Right lobe of liver (tissue), 4 donors: ENCODE measurements at regions not wholly inside any gene's neighbourhood (a gene's known extent, or its start where the extent isn't known, plus 50 kb on each side); places are given as distances from the start of the nearest gene placed in this dataset.

Experiments used
- POLR2A ChIP-seq: fragments of 450-650 bp; IDR thresholded peaks from one replicate; pipeline ENCODE4 v1.6.1; 2017; ENCODE audit warnings: antibody characterized with exemption, mild to moderate bottlenecking
- TF ChIP-seq, protein P1 (sequence below), 4 donors: fragments of 200-600 bp in 3 of 4; fragments of 450-650 bp in 1 of 4; IDR thresholded peaks; one replicate each; pipeline versions ENCODE4 v1.5.1 to v1.8.0; 2016 to 2022; ENCODE audit warnings: antibody characterized with exemption in 4 of 4, mild to moderate bottlenecking in 2 of 4
- donor health status: DM: no; HTN: no; CAD: no.
- donor health status: DM: no; HTN: no; CAD: no.
- donor health status: DM: no; HTN: yes; CAD: no.

DNA sequence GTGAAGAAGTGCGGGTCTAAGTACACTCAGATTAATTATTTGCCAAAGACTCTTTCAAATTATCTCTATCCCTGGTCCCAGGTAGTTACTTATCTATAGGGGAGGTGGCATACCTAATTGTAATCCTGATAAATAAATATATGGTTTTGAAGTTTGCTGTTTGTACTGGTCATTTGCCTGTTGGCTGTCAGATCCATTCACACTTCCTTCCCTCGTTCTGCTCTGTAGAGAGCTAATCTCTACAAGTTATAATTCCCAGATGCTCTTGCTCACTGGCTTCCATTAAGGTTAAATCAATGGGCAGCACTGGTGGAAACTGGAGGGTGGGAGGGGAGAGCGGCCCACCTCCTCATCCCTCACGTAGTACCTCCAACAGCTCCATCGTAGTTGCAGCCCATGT, 447.1 kb downstream of the TXNL1 start:
- TF ChIP-seq, protein P1, sequence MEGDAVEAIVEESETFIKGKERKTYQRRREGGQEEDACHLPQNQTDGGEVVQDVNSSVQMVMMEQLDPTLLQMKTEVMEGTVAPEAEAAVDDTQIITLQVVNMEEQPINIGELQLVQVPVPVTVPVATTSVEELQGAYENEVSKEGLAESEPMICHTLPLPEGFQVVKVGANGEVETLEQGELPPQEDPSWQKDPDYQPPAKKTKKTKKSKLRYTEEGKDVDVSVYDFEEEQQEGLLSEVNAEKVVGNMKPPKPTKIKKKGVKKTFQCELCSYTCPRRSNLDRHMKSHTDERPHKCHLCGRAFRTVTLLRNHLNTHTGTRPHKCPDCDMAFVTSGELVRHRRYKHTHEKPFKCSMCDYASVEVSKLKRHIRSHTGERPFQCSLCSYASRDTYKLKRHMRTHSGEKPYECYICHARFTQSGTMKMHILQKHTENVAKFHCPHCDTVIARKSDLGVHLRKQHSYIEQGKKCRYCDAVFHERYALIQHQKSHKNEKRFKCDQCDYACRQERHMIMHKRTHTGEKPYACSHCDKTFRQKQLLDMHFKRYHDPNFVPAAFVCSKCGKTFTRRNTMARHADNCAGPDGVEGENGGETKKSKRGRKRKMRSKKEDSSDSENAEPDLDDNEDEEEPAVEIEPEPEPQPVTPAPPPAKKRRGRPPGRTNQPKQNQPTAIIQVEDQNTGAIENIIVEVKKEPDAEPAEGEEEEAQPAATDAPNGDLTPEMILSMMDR (IDR thresholded peaks at IDR 0.05) = no peak
- TF ChIP-seq POLR2A = no peak
